Upper lobe of left lung (tissue), 4 donors: ENCODE measurements at regions not wholly inside any gene's neighbourhood (a gene's known extent, or its start where the extent isn't known, plus 50 kb on each side); places are given as distances from the start of the nearest gene placed in this dataset.
"Not testable (repeated sequence)": the region's sequence is repeated elsewhere in the genome, so short reads cannot be mapped to it uniquely, and the experiment has no call there.

Experiments used
- CTCF ChIP-seq, 6 experiments: fragments of 450-650 bp in 4 of 6; fragments of 200-600 bp in 2 of 6; sonication (generic) in 2 of 6; IDR thresholded peaks; one replicate each; pipeline ENCODE4 v1.5.1; 2016 to 2019; ENCODE audit warnings: antibody characterized with exemption in 6 of 6
- EP300 ChIP-seq, 4 donors: sonication (generic); formaldehyde crosslinking; IDR thresholded peaks; one replicate each; pipeline ENCODE4 v1.5.1; 2017; ENCODE audit warnings: antibody characterized with exemption in 4 of 4, control low read depth in 2 of 4
- POLR2A ChIP-seq, 4 donors: fragments of 450-650 bp; IDR thresholded peaks; one replicate each; pipeline ENCODE4 v1.5.1; 2016 to 2017; ENCODE audit warnings: antibody characterized with exemption in 4 of 4, mild to moderate bottlenecking in 2 of 4
- POLR2AphosphoS5 ChIP-seq, 2 donors: sonication (generic); formaldehyde crosslinking; IDR thresholded peaks; one replicate each; pipeline ENCODE4 v1.5.1; 2017; ENCODE audit warnings: antibody characterized with exemption in 2 of 2

DNA sequence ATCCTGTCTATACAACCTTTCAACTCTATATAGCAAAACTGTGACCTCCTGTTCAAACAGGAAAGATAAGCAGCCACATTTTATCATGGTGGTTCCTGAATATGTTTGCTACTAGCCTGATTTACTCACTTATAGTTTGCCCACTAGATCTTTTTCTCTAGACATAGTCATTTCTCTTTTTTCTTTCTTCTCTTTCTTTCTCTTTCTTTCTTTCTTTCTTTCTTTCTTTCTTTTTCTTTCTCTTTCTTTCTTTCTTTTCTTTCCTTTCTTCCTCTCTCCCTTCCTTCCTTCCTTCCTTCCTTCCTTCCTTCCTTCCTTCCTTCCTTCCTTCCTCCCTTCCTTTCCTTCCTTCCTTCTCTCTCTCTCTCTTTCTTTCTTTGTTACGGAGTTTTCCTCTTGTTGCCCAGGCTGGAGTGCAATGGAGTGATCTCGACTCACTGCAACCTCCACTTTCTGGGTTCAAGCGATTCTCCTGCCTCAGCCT lies 142.0 kb upstream of the TBL1XR1 start:
- TF ChIP-seq CTCF, EP300, POLR2A, POLR2AphosphoS5 (IDR thresholded peaks at IDR 0.05): not testable (repeated sequence)
